GM18498 (cell line): ENCODE measurements at regions not wholly inside any gene's neighbourhood (a gene's known extent, or its start where the extent isn't known, plus 50 kb on each side); places are given as distances from the start of the nearest gene placed in this dataset.

Experiments
- ATAC-seq: cut with Tn5 transposase; IDR thresholded peaks from one replicate; pipeline ENCODE4 v1.9.1; 2021; ENCODE audit warnings: mild to moderate bottlenecking, moderate library complexity; ENCODE audit not compliant: unreplicated experiment

GRCh38 chr2:172200495-172201085 is 97.9 kb upstream of the DLX2 start:
- ATAC-seq = no peak

GRCh38 chr2:172204309-172204708 is 101.6 kb upstream of the DLX2 start:
- ATAC-seq = no peak

DNA sequence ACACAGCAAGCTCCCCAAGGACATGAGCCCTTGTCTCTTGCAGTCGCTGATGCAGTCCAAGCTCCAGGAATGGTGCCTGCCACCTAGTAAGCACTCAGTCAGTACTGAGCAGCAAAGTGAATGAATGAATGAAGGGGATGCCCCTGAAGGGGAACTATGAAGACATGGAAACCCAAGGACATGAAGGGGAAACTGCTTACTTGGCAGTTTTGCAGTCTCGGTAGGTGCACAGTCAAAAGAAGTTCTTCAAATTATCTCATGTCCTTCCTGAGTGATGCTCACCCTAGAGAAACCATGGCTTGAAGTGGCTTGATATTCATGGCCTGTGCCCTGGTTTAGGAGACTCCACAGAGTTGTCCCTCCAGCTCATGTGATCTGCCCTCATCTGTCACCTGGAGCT is 102.1 kb upstream of the DLX2 start:
- no peak for ATAC-seq

GRCh38 chr2:172205292-172205691 is 102.6 kb upstream of the DLX2 start:
- ATAC-seq = no peak

- ATAC-seq = no peak
Measured at GRCh38 chr2:172207911-172208310, 105.2 kb upstream of the DLX2 start.

DNA sequence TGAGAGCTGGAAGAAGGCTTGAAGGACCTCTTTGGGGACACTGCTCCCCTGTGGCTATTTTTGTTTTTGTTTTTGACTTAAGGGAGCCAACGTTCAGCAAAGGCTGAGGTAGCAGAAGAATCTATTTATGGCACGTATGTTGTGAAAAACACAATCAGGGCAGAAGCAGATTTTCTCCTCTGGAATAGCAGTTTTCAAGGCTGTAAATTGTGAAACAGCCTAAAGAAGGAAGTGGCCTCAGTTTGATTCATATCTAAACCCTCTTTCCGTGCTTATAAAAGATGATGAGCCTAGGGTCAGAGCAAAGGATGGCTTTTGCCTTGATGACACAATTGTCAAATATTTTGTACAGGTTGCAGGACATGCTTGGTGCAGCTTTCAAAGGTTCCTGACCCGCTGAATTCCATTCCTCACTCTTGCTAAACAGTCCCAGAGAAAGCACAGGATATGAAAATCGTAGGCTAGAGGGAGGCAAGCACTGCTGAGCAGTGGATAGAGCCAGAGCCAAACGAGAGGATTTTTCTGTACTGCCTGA is 106.2 kb upstream of the DLX2 start:
- ATAC-seq = no peak

GRCh38 chr2:172210599-172210998 is 107.9 kb upstream of the DLX2 start:
- ATAC-seq = no peak

DNA sequence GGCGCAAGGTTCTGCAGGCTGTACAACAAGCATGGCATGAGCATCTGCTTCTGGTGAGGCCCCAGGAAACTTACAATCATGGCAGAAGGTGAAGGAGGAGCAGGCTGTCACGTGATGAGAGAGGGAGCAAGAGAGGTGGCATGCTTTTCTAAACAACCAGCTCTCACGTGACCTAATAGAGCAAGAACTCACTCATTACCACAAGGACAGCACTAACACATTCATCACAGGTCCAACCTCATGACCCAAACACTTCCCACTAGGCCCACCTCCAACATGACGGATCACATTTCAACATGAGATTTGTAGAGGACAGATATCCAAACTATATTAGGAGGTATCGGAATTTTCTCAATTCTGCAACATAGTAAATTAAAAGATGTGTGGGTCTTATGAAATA is 108.8 kb upstream of the DLX2 start:
- no peak for ATAC-seq

- ATAC-seq = no peak
Measured at GRCh38 chr2:172213116-172213860, 110.6 kb upstream of the DLX2 start.

- ATAC-seq = no peak
Measured at GRCh38 chr2:172214252-172214651, 111.6 kb upstream of the DLX2 start.

- no peak for ATAC-seq
Measured at GRCh38 chr2:172215172-172215935, 112.7 kb upstream of the DLX2 start.

DNA sequence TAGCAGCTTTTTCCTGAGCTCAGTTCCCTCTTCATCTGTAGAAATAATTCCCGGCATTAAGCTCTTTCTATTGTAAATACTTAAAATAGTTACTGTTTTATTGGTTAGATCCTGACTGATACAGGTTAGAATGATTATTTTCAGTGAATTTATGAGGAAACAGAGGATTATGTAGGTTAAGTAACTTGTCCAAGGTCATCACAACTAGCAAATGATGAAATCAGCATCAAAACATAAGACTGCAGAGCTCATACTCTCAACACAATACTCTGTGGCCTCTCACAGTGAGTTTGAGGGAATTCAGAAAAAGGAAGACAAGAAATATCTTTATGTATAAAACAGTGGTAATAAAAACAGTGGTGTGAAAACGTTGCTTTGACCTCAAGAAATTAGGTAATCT is 113.2 kb upstream of the DLX2 start:
- no peak for ATAC-seq

DNA sequence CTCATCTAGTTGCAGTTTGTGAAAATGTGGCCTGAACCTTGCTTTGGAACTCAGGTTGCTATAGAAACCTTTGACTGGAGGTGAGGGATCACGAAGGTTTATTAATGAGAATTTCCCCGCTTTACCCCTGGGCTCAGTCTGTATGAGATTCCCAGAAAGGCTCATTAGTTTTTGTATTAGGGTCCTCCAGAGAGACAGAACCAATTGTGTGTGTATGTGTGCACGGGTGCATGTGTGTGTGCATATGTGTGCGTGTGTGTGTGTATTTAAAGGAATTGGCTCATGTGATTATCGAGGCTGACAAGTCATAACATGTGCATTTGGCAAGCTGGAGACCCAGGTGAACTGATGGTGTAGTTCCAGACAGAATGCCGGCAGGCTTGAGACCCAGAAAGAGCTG is 113.8 kb upstream of the DLX2 start:
- no peak for ATAC-seq

- no peak for ATAC-seq
Measured at GRCh38 chr2:172219201-172219600, 116.5 kb upstream of the DLX2 start.

GRCh38 chr2:172220121-172220520 is 117.4 kb upstream of the DLX2 start:
- no peak for ATAC-seq

- ATAC-seq = no peak
Measured at GRCh38 chr2:172223601-172224054, 120.9 kb upstream of the DLX2 start.

- no peak for ATAC-seq
Measured at GRCh38 chr2:172225786-172226185, 123.1 kb upstream of the DLX2 start.

DNA sequence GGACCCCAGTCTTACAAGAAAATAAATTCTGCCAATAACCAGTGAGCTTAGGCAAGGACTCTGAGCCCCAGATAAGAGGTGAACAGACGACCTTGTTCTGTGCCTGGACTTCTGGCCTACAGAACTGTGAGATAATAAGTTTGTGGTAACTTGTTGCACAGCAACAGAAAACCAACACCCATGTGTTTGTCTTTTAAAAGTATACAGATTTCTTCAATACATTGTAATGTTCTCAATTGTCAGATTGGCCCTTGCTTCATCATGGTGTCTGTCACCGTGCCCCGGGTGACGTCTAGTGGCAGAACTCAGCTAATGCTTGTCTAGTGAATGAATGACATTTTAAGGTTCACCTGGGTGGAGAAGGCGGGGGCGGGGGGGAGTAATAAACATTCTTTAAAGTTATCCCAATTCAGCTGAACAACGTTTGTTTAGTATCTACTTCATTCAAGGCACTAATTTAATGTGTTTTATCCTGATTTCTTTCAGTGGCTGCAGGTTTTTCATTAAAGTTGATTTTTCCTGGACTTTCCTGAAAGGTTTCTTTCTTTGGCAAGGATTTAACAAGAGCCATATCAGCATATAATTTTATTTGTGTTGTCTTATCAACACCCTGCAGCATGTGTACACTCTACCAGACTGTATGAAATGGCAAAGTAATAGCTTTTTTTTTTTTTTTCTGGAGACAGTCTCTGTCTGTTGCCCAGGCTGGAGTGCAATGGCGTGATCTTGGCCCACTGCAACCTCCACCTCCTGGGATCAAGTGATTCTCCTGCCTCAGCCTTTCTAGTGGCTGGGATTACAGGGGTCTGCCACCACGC is 123.8 kb upstream of the DLX2 start:
- no peak for ATAC-seq

- ATAC-seq = no peak
Measured at GRCh38 chr2:172227719-172228118, 125.0 kb upstream of the DLX2 start.

DNA sequence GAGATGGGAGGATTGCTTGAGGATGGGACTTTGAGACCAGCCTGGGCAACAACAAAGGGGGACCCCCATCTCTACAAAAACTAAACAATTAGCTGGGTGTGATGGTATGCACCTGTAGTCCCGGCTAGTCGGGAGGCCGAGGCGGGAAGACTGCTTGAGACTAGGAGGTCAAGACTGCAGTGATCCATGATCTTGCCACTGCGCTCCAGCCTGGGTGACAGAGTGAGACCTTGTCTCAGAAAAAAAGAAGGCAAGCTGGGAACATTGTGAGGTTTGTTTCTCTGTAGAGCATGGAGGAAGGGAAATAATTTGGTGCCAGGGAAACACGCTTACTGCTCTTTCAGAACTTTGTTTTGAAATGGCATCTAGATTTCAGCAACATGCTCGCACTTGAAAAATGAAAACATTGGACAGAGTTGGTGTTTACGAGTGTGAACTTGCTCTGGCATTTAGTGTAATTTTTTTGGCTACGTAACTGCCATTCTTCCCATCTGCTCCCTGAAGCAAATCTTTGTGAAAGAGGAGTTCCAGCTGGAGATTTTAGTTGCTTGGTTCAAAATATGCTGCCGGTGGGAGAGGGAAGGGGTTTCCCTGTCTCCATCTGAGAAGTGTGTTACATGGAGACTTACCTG is 125.6 kb upstream of the DLX2 start:
- no peak for ATAC-seq
